Smooth muscle cell (in vitro differentiated cells): ENCODE measurements at regions not wholly inside any gene's neighbourhood (a gene's known extent, or its start where the extent isn't known, plus 50 kb on each side); places are given as distances from the start of the nearest gene placed in this dataset.
"Not testable (repeated sequence)": the region's sequence is repeated elsewhere in the genome, so short reads cannot be mapped to it uniquely, and the experiment has no call there.

Experiments
- DNase-seq: peaks from one replicate; lab custom pipeline; 2025; ENCODE audit not compliant: unreplicated experiment; lab: John Stamatoyannopoulos, UW
- H2AFZ ChIP-seq: fragments of 200-600 bp; sonication (generic); 2 replicates; pipeline ENCODE4 v1.6.0; 2016; ENCODE audit warnings: antibody characterized with exemption, low read depth, mild to moderate bottlenecking
- H3F3A ChIP-seq: fragments of 200-600 bp; sonication (generic); 2 replicates; pipeline ENCODE4 v1.6.0; 2017; ENCODE audit warnings: antibody characterized with exemption, low read depth
- H3K27ac ChIP-seq: fragments of 200-600 bp; sonication (generic); 2 replicates; pipeline ENCODE4 v1.5.1; 2016; ENCODE audit warnings: low read depth, mild to moderate bottlenecking
- H3K27me3 ChIP-seq: fragments of 200-600 bp; sonication (generic); 2 replicates; pipeline ENCODE4 v1.6.1; 2016; ENCODE audit warnings: low read depth, mild to moderate bottlenecking
- H3K36me3 ChIP-seq: fragments of 200-600 bp; sonication (generic); 2 replicates; pipeline ENCODE4 v1.5.1; 2016; ENCODE audit warnings: low read depth
- H3K4me1 ChIP-seq: fragments of 200-600 bp; sonication (generic); 2 replicates; pipeline ENCODE4 v1.5.1; 2016; ENCODE audit warnings: low read depth
- H3K4me2 ChIP-seq: fragments of 200-600 bp; sonication (generic); 2 replicates; pipeline ENCODE4 v1.6.0; 2016; ENCODE audit warnings: mild to moderate bottlenecking
- H3K4me3 ChIP-seq: fragments of 200-600 bp; sonication (generic); 2 replicates; pipeline ENCODE4 v1.5.1; 2016; ENCODE audit warnings: mild to moderate bottlenecking
- H3K79me2 ChIP-seq: fragments of 200-600 bp; sonication (generic); 2 replicates; pipeline ENCODE4 v1.6.0; 2016; ENCODE audit warnings: low read depth, mild to moderate bottlenecking
- H3K9ac ChIP-seq: fragments of 200-600 bp; sonication (generic); 2 replicates; pipeline ENCODE4 v1.6.0; 2016; ENCODE audit warnings: low read depth
- H3K9me3 ChIP-seq: fragments of 200-600 bp; sonication (generic); replicated peaks from 2 replicates; pipeline ENCODE4 v1.5.1; 2016; ENCODE audit warnings: low read depth
- H4K20me1 ChIP-seq: fragments of 200-600 bp; sonication (generic); 2 replicates; pipeline ENCODE4 v1.6.0; 2016; ENCODE audit warnings: low read depth
- CTCF ChIP-seq: fragments of 200-600 bp; sonication (generic); IDR thresholded peaks from 2 replicates; pipeline ENCODE4 v1.5.1; 2017; ENCODE audit warnings: borderline replicate concordance, mild to moderate bottlenecking, antibody characterized with exemption; ENCODE audit not compliant: insufficient read depth, poor library complexity, severe bottlenecking
- WGBS: methylation state at CpG from one replicate; pipeline ENCODE4 v1.1.7; 2016; ENCODE audit warnings: low lambda C conversion rate; 5-methylcytosine and 5-hydroxymethylcytosine counted together

- 92% methylated on average over 14 of the region's 14 CpGs for WGBS
These were observed 57.7 kb upstream of the CSRP2 start for GRCh38 chr12:76936275-76937193.

GRCh38 chr12:76933392-76933791, 54.6 kb upstream of the CSRP2 start:
- H3K79me2 ChIP-seq, H3K4me1 ChIP-seq, H3K9me3 ChIP-seq, H3K4me2 ChIP-seq, H3F3A ChIP-seq, H3K4me3 ChIP-seq, H3K36me3 ChIP-seq, H3K9ac ChIP-seq, H3K27ac ChIP-seq, DNase-seq, H4K20me1 ChIP-seq, H3K27me3 ChIP-seq, H2AFZ ChIP-seq: not testable (repeated sequence)
- WGBS = 98% methylated on average over 4 of the region's 4 CpGs

More at GRCh38 chr12:76936275-76937193, 57.7 kb upstream of the CSRP2 start:
- no peak for DNase-seq
- Histone ChIP-seq H3K4me2 (no peak overlapping the region), H3K4me1 (peaks cover under 1% of the 10 kb centered on the region), H3F3A (no peaks in the 10 kb centered on the region), H3K79me2 (no peaks in the 10 kb centered on the region), H3K9me3 (no peaks in the 10 kb centered on the region), H3K27me3 (no peaks in the 10 kb centered on the region), H4K20me1 (no peaks in the 10 kb centered on the region), H3K4me3 (no peak overlapping the region), H3K9ac (no peak overlapping the region), H3K36me3 (no peaks in the 10 kb centered on the region), H3K27ac (no peak overlapping the region), H2AFZ (no peak overlapping the region)
- TF ChIP-seq CTCF = no peak

- no peak for TF ChIP-seq CTCF
- Histone ChIP-seq H3F3A (no peaks in the 10 kb centered on the region), H3K27me3 (no peaks in the 10 kb centered on the region), H3K4me1 (no peaks in the 10 kb centered on the region), H3K36me3 (no peaks in the 10 kb centered on the region), H3K79me2 (no peaks in the 10 kb centered on the region), H3K4me3 (no peak overlapping the region), H3K4me2 (no peak overlapping the region), H3K9me3 (no peaks in the 10 kb centered on the region), H4K20me1 (no peaks in the 10 kb centered on the region), H3K27ac (no peak overlapping the region), H2AFZ (no peak overlapping the region), H3K9ac (no peak overlapping the region)
- 64% methylated on average over 2 of the region's 2 CpGs for WGBS
- no peak for DNase-seq
These were observed 50.7 kb upstream of the CSRP2 start for GRCh38 chr12:76929499-76929898.
